Mesendoderm (in vitro differentiated cells): ENCODE measurements at regions not wholly inside any gene's neighbourhood (a gene's known extent, or its start where the extent isn't known, plus 50 kb on each side); places are given as distances from the start of the nearest gene placed in this dataset.

Experiments
- DNase-seq: peaks from one replicate; pipeline ENCODE4 v3.0.0; 2013
- H2AK5ac ChIP-seq: 2 replicates; pipeline ENCODE4 v1.6.1; 2013; ENCODE audit warnings: low read length, inconsistent platforms
- H2BK120ac ChIP-seq: 2 replicates; pipeline ENCODE4 v1.6.1; 2013; ENCODE audit warnings: low read depth, mild to moderate bottlenecking, low read length, moderate library complexity, mixed read lengths
- H2BK15ac ChIP-seq: replicated peaks from 2 replicates; pipeline ENCODE4 v1.6.1; 2013; ENCODE audit warnings: low read depth, mild to moderate bottlenecking, moderate library complexity
- H2BK5ac ChIP-seq: 2 replicates; pipeline ENCODE4 v1.6.1; 2013; ENCODE audit warnings: low read length, inconsistent platforms
- H3K18ac ChIP-seq: 2 replicates; pipeline ENCODE4 v1.6.1; 2013; ENCODE audit warnings: mild to moderate bottlenecking, low read length, mixed read lengths
- H3K23ac ChIP-seq: one replicate; pipeline ENCODE4 v1.6.1; 2013; ENCODE audit warnings: low read length
- H3K27ac ChIP-seq: 2 replicates; pipeline ENCODE4 v1.5.1; 2013; ENCODE audit warnings: low read depth, mild to moderate bottlenecking, inconsistent platforms, low read length, moderate library complexity
- H3K27me3 ChIP-seq: 2 replicates; pipeline ENCODE4 v1.6.1; 2013; ENCODE audit warnings: low read length, control low read depth, mild to moderate bottlenecking, inconsistent platforms; ENCODE audit not compliant: insufficient read depth, poor library complexity
- H3K36me3 ChIP-seq: 2 replicates; pipeline ENCODE4 v1.6.1; 2013; ENCODE audit warnings: low read length, inconsistent platforms; ENCODE audit not compliant: control insufficient read depth, insufficient read depth
- H3K4ac ChIP-seq: one replicate; pipeline ENCODE4 v1.6.1; 2013; ENCODE audit warnings: low read depth, mild to moderate bottlenecking, low read length, moderate library complexity
- H3K4me1 ChIP-seq: 2 replicates; pipeline ENCODE4 v1.6.1; 2013; ENCODE audit warnings: low read depth, low read length, inconsistent platforms; ENCODE audit not compliant: control insufficient read depth
- H3K4me2 ChIP-seq: 2 replicates; pipeline ENCODE4 v1.6.1; 2013; ENCODE audit warnings: low read length
- H3K4me3 ChIP-seq: 2 replicates; pipeline ENCODE4 v1.5.1; 2013; ENCODE audit warnings: mild to moderate bottlenecking, low read length
- H3K56ac ChIP-seq: one replicate; pipeline ENCODE4 v1.6.1; 2013; ENCODE audit warnings: low read length
- H3K79me1 ChIP-seq: 2 replicates; pipeline ENCODE4 v1.6.1; 2013; ENCODE audit warnings: low read length, inconsistent platforms
- H3K79me2 ChIP-seq: 2 replicates; pipeline ENCODE4 v1.6.1; 2013; ENCODE audit warnings: mild to moderate bottlenecking, low read length; ENCODE audit not compliant: control insufficient read depth, insufficient read depth
- H3K9ac ChIP-seq: 2 replicates; pipeline ENCODE4 v1.6.1; 2013; ENCODE audit warnings: low read length, inconsistent platforms
- H4K5ac ChIP-seq: one replicate; pipeline ENCODE4 v1.6.1; 2013; ENCODE audit warnings: low read length
- H4K8ac ChIP-seq: one replicate; pipeline ENCODE4 v1.6.1; 2013; ENCODE audit warnings: low read depth, mild to moderate bottlenecking, control low read depth, low read length, moderate library complexity
- WGBS: extraction: QIAGEN DNeasy Blood & Tissue Kit; methylation state at CpG from one replicate; pipeline ENCODE4 v1.1.7; 2013; ENCODE audit warnings: low lambda C conversion rate, missing lambda C conversion rate; ENCODE audit not compliant: insufficient coverage; ENCODE audit errors: extremely low coverage; 5-methylcytosine and 5-hydroxymethylcytosine counted together

DNA sequence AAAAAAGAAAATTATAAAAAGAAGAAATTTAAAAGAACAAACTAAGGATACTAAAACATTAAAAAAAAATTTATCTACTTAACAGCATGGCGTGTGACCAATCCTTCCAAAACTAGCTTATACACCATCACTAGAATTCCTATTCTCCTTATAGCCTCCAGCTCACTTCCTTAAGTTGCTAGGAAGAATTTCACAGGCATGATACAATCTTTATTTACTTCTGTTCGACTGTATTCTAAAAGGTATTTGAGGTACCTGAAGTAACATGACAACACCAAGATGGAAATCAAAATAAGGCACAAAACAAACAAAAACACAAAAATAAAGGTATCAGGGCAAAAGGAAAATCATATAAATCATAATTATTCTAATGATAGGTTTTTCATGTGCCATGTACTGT lies 360.7 kb downstream of the FIGN start:
- Histone ChIP-seq H3K4me1 (no peaks in the 10 kb centered on the region), H3K36me3 (no peaks in the 10 kb centered on the region), H2BK120ac (no peak overlapping the region), H3K27ac (no peak overlapping the region), H3K56ac (no peak overlapping the region), H3K4me3 (no peak overlapping the region), H3K4me2 (no peak overlapping the region), H3K4ac (no peak overlapping the region), H4K8ac (no peak overlapping the region), H3K79me2 (no peaks in the 10 kb centered on the region), H3K27me3 (no peaks in the 10 kb centered on the region), H2AK5ac (no peak overlapping the region), H3K18ac (no peak overlapping the region), H2BK5ac (no peak overlapping the region), H3K9ac (no peak overlapping the region), H4K5ac (no peak overlapping the region), H3K79me1 (no peaks in the 10 kb centered on the region), H2BK15ac (no peak overlapping the region), H3K23ac (no peak overlapping the region)
- DNase-seq: no peak
- no CpG with 5 or more reads among the region's 2 CpGs for WGBS

DNA sequence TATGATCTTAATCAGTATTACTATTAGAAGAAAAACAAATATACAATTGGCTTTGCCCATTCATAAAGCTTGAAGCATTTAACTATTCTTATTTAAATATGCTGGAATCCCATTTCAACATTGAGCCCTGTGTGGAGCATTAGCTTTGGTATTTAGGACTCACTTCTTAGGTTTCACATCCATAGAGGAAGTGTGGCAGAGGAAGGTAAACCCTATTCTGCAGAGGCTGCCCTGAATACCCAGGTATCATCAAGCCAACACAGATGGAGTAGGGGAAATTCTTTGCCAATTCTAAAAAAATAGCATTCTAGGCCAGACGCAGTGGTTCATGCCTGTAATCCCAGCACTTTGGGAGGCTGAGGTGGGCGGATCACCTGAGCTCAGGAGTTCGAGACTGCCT lies 361.5 kb downstream of the FIGN start:
- Histone ChIP-seq H3K27ac (no peak overlapping the region), H3K4me1 (no peaks in the 10 kb centered on the region), H3K36me3 (no peaks in the 10 kb centered on the region), H2BK120ac (no peak overlapping the region), H3K56ac (no peak overlapping the region), H3K79me2 (no peaks in the 10 kb centered on the region), H3K79me1 (no peaks in the 10 kb centered on the region), H3K4me3 (no peak overlapping the region), H2BK15ac (no peak overlapping the region), H3K9ac (no peak overlapping the region), H3K18ac (no peak overlapping the region), H4K5ac (no peak overlapping the region), H2BK5ac (no peak overlapping the region), H2AK5ac (no peak overlapping the region), H3K23ac (no peak overlapping the region), H3K4ac (no peak overlapping the region), H3K27me3 (no peaks in the 10 kb centered on the region), H3K4me2 (no peak overlapping the region), H4K8ac (no peak overlapping the region)
- no peak for DNase-seq
- WGBS: no CpG with 5 or more reads among the region's 3 CpGs

DNA sequence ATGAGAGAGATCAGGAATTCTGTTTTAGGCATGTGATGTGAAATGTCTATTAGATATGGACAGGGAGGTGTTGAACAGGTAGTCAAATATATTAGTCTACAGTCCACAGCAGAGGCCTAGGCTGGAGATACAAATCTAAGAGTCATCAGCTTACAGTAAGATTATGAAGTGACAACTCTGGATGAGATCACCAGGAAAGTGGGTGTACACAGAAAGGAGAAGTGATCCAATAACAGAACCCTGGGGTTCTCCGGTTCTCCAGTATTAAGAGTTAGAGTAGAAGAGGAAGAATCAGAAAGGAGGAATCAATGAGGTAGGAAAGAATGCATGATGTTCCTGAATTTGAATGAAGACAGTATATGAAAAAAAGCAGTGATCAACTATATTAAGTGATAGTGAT lies 362.3 kb downstream of the FIGN start:
- Histone ChIP-seq H2BK5ac (no peak overlapping the region), H3K4me2 (no peak overlapping the region), H3K79me1 (no peaks in the 10 kb centered on the region), H4K8ac (no peak overlapping the region), H3K23ac (no peak overlapping the region), H3K4ac (no peak overlapping the region), H3K56ac (no peak overlapping the region), H2BK120ac (no peak overlapping the region), H3K79me2 (no peaks in the 10 kb centered on the region), H2BK15ac (no peak overlapping the region), H3K9ac (no peak overlapping the region), H3K36me3 (no peaks in the 10 kb centered on the region), H3K4me1 (no peaks in the 10 kb centered on the region), H3K18ac (no peak overlapping the region), H4K5ac (no peak overlapping the region), H3K27me3 (no peaks in the 10 kb centered on the region), H3K27ac (no peak overlapping the region), H3K4me3 (no peak overlapping the region), H2AK5ac (no peak overlapping the region)
- no peak for DNase-seq
- no CpG with 5 or more reads among the region's 1 CpG for WGBS

DNA sequence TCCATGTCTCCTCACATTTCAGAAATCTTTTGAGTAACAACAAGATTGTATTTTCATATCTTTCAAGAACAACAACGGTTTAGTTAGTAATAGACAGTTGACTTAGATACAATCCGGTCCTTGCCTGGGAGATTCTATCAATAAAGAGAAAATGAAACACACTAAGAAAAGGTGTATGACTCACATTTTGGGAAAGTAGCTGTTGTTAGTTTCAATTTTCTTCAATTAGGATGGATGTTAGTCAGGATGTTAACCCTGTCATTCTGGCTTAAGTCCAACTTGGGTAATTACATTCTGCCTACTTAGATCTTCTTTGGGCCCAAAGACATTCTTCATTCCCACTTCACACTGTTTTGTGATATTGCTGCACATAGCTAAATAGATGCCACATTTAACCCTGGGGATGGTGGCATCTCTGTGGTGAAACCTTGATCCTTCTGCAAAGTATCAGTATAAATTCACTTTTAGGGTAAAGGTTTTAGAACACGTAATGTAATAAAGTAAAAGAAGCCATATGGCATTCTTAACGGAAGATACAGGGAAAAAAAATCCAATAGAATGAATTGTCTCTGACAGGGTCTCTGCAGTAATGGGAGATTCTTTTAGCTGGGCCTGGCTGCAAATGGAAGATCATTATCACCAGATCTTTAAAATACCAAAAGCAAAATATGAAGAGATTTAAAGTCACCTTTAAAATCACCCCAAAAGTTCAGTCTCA lies 365.5 kb downstream of the FIGN start:
- Histone ChIP-seq H3K4ac (no peak overlapping the region), H3K27ac (no peak overlapping the region), H2BK5ac (no peak overlapping the region), H3K4me2 (no peak overlapping the region), H2BK15ac (no peak overlapping the region), H3K23ac (no peak overlapping the region), H3K56ac (no peak overlapping the region), H3K79me2 (no peaks in the 10 kb centered on the region), H4K5ac (no peak overlapping the region), H4K8ac (no peak overlapping the region), H2BK120ac (no peak overlapping the region), H2AK5ac (no peak overlapping the region), H3K18ac (no peak overlapping the region), H3K4me1 (no peaks in the 10 kb centered on the region), H3K9ac (no peak overlapping the region), H3K79me1 (no peaks in the 10 kb centered on the region), H3K36me3 (no peaks in the 10 kb centered on the region), H3K4me3 (no peak overlapping the region), H3K27me3 (no peaks in the 10 kb centered on the region)
- no CpG with 5 or more reads among the region's 4 CpGs for WGBS
- no peak for DNase-seq

DNA sequence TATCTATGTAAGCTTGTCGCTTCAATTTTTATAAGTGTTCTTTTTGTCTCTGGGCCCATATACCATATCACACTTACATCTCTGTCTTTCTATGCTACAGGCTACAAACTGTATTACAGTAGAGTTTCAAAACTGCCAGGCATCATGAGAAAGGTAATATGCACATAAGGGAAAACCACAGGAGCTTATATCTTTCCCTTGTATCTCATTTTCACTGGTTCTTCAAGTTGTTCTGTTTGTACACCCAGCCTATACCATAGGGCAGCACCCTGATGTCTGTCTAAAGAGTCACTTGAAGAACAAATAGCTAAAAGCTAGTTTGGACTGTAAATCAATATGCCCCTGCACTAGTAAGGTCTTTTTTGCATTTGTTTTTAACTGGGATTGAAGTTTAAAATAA lies 366.7 kb downstream of the FIGN start:
- Histone ChIP-seq H3K79me1 (no peaks in the 10 kb centered on the region), H3K9ac (no peak overlapping the region), H3K79me2 (no peaks in the 10 kb centered on the region), H2BK120ac (no peak overlapping the region), H3K27ac (no peak overlapping the region), H2AK5ac (no peak overlapping the region), H3K36me3 (no peaks in the 10 kb centered on the region), H2BK15ac (no peak overlapping the region), H3K18ac (no peak overlapping the region), H4K5ac (no peak overlapping the region), H3K27me3 (no peaks in the 10 kb centered on the region), H3K4ac (no peak overlapping the region), H2BK5ac (no peak overlapping the region), H3K4me2 (no peak overlapping the region), H3K4me1 (no peaks in the 10 kb centered on the region), H3K4me3 (no peak overlapping the region), H4K8ac (no peak overlapping the region), H3K56ac (no peak overlapping the region), H3K23ac (no peak overlapping the region)
- whole genome bisulfite sequencing: no CpG with 5 or more reads among the region's 1 CpG
- DNase-seq: no peak

DNA sequence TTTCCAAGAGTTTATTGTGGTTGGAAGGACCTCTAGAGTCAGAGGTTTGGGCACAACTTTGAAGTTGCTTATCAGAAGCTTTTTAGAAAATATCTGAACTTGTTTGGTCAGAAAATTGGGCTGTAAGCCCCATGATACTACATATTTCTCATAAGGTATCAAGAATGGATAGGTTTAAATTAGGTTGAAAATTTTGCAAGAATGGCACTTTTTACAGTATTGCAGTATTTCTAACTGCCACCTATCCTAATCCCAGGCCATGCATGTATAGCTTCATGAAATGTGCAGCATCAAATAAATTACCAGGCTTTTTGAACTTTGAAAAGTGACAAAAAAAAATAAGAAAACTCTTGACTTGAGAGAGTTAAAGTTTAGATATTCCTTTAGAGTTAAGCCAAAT lies 367.2 kb downstream of the FIGN start:
- H3K9ac ChIP-seq: no peak overlapping the region
- H2BK5ac ChIP-seq: no peak overlapping the region
- H2BK120ac ChIP-seq: no peak overlapping the region
- no peak overlapping the region for H3K4me3 ChIP-seq
- no peaks in the 10 kb centered on the region for H3K79me1 ChIP-seq
- H3K23ac ChIP-seq: no peak overlapping the region
- no peak overlapping the region for H3K27ac ChIP-seq
- no peak for DNase-seq
- no peak overlapping the region for H3K18ac ChIP-seq
- H3K27me3 ChIP-seq: no peaks in the 10 kb centered on the region
- no peaks in the 10 kb centered on the region for H3K79me2 ChIP-seq
- H3K36me3 ChIP-seq: no peaks in the 10 kb centered on the region
- no peak overlapping the region for H2BK15ac ChIP-seq
- no peak overlapping the region for H3K4ac ChIP-seq
- H4K8ac ChIP-seq: no peak overlapping the region
- H3K56ac ChIP-seq: no peak overlapping the region
- no peaks in the 10 kb centered on the region for H3K4me1 ChIP-seq
- no peak overlapping the region for H4K5ac ChIP-seq
- no peak overlapping the region for H2AK5ac ChIP-seq
- H3K4me2 ChIP-seq: no peak overlapping the region
